Fibroblast of villous mesenchyme (primary cell): ENCODE measurements at regions not wholly inside any gene's neighbourhood (a gene's known extent, or its start where the extent isn't known, plus 50 kb on each side); places are given as distances from the start of the nearest gene placed in this dataset.

Experiments used
- DNase-seq: peaks from one replicate; pipeline ENCODE4 v3.0.0-alpha.2; 2010; ENCODE audit warnings: low read depth
- H3K4me3 ChIP-seq: 2 replicates; pipeline ENCODE4 v1.5.1; 2011; ENCODE audit warnings: low read depth, mild to moderate bottlenecking, low read length
- CTCF ChIP-seq: IDR thresholded peaks from 2 replicates; pipeline ENCODE4 v1.5.1; 2012; ENCODE audit warnings: low read depth, mild to moderate bottlenecking, low read length; ENCODE audit not compliant: insufficient read depth

- H3K4me3 ChIP-seq, result no peak overlapping the region
- DNase-seq, result no peak
- no peak for TF ChIP-seq CTCF
Measured at GRCh38 chr3:96711816-96712215, 102.6 kb upstream of the EPHA6 start.

DNA sequence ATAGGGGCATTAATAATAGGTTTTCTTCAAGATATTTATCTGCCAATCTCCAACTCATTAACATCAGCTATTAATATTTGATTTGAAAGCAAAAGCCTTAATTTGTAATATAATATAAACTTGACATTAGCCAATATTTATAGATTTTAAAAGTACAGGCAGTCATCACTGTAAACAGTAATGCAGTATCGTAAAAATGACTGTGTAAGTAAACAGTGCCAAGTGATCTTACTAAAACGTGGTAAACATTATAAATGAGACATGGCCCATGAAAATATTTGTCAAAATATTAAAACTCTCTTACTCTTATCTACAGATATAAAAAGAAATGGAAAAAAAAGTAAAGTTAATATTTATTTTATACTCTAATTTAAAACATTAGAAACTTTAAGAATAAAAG, 101.6 kb upstream of the EPHA6 start:
- TF ChIP-seq CTCF, result no peak
- DNase-seq, result no peak
- H3K4me3 ChIP-seq, result no peak overlapping the region

DNA sequence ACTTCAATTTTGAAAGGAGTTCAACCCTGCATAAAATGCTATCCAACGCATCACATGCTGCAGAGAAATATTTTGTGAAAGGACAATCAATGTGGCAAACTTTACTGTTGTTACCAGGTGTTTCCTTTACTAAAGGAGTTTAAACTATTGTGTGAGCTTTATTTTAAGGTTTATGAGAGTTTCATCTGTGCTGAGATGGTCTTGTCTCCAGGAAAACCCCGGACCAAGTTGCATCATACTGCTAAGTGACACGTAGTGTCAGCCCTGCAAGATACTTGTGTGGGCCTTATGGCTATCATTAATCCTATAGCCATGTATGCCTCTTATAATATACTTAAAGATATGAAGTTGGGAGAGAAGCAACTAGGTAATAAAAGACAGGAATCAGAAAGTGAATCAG, 94.5 kb upstream of the EPHA6 start:
- TF ChIP-seq CTCF, result no peak
- H3K4me3 ChIP-seq, result no peak overlapping the region
- DNase-seq, result no peak

DNA sequence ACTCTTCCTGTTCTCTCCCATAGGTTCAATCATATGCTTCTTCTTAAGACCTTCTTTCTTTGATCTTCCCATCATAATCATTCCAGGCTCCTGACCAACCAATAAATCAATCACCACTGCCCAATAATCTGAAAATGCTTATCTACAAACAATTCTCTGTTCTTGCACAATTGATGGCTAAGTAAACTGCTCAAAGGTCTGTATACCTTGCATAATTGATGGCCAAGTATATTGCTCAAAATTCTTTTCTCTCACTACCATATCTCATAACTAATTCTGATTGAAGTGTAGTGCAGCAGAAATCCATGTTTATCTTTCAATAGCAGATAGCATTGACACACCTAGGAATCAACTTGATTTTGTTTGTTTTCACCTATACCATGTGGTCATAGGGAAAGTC, 83.4 kb upstream of the EPHA6 start:
- no peak for TF ChIP-seq CTCF
- no peak for DNase-seq

GRCh38 chr3:96734273-96735009, 80.0 kb upstream of the EPHA6 start:
- TF ChIP-seq CTCF, result no peak
- no peak for DNase-seq
- no peak overlapping the region for H3K4me3 ChIP-seq

More for the DNA sequence above, 83.4 kb upstream of the EPHA6 start:
- no peak overlapping the region for H3K4me3 ChIP-seq

- no peak overlapping the region for H3K4me3 ChIP-seq
- no peak for DNase-seq
- TF ChIP-seq CTCF, result no peak
Measured at GRCh38 chr3:96748139-96748538, 66.3 kb upstream of the EPHA6 start.

- TF ChIP-seq CTCF, result no peak
- H3K4me3 ChIP-seq, result no peak overlapping the region
- DNase-seq, result no peak
Measured at GRCh38 chr3:96750094-96750767, 64.2 kb upstream of the EPHA6 start.
